ENCODE measurements at regions not wholly inside any gene's neighbourhood (a gene's known extent, or its start where the extent isn't known, plus 50 kb on each side); places are given as distances from the start of the nearest gene placed in this dataset.
A peak's percentile ranks its signal among the peaks of the same experiment; 100 is the strongest.

GRCh38 chr16:87127061-87127765, 190.0 kb downstream of the C16orf95 start:
- Histone ChIP-seq H3K79me2 (ENCODE audit: insufficient read depth, low read length) (no peaks in the 10 kb centered on the region), H3K27ac (ENCODE audit: low read depth, low read length) (peak overlapping the region; percentile 31), H3K4me3 (ENCODE audit: insufficient read depth, low read depth, low read length) (no peak overlapping the region), H3K36me3 (ENCODE audit: insufficient read depth, low read length) (no peaks in the 10 kb centered on the region), H3K27me3 (ENCODE audit: insufficient read depth, low read length) (no peaks in the 10 kb centered on the region), H3K4me1 (ENCODE audit: insufficient read depth, low read length) (peaks cover 38% of the 10 kb centered on the region), H3K9me3 (ENCODE audit: insufficient read depth, low read depth, low read length) (peaks cover 8% of the 10 kb centered on the region), H4K20me1 (ENCODE audit: insufficient read depth, low read length) (no peaks in the 10 kb centered on the region), H3K9ac (ENCODE audit: low read length) (peak overlapping the region; percentile 56), H3K4me2 (ENCODE audit: low read length) (peak overlapping the region; percentile 68), H2AFZ (ENCODE audit: low read depth, low read length) (peak overlapping the region; percentile 83)
- Mint-ChIP-seq H3K27me3 (ENCODE audit: low read depth, unreplicated experiment) (peaks cover 19% of the 10 kb centered on the region), H3K36me3 (ENCODE audit: low read depth, unreplicated experiment) (no peaks in the 10 kb centered on the region), H3K4me1 (ENCODE audit: low read depth, unreplicated experiment) (peaks cover 14% of the 10 kb centered on the region), H3K9me3 (ENCODE audit: unreplicated experiment) (peaks cover 2% of the 10 kb centered on the region), H3K4me3 (ENCODE audit: unreplicated experiment) (no peak overlapping the region), H3K27ac (ENCODE audit: unreplicated experiment) (no peak overlapping the region)
- TF ChIP-seq, protein P1, sequence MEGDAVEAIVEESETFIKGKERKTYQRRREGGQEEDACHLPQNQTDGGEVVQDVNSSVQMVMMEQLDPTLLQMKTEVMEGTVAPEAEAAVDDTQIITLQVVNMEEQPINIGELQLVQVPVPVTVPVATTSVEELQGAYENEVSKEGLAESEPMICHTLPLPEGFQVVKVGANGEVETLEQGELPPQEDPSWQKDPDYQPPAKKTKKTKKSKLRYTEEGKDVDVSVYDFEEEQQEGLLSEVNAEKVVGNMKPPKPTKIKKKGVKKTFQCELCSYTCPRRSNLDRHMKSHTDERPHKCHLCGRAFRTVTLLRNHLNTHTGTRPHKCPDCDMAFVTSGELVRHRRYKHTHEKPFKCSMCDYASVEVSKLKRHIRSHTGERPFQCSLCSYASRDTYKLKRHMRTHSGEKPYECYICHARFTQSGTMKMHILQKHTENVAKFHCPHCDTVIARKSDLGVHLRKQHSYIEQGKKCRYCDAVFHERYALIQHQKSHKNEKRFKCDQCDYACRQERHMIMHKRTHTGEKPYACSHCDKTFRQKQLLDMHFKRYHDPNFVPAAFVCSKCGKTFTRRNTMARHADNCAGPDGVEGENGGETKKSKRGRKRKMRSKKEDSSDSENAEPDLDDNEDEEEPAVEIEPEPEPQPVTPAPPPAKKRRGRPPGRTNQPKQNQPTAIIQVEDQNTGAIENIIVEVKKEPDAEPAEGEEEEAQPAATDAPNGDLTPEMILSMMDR (IDR thresholded peaks at IDR 0.05; ENCODE audit: insufficient read depth, low read depth, low read length): no peak
- no peak for TF ChIP-seq EZH2 (IDR thresholded peaks at IDR 0.05; ENCODE audit: insufficient read depth, low read length)
- no peak for FAIRE-seq
- peak; percentile 59 for DNase-seq (ENCODE audit: low read depth)

DNA sequence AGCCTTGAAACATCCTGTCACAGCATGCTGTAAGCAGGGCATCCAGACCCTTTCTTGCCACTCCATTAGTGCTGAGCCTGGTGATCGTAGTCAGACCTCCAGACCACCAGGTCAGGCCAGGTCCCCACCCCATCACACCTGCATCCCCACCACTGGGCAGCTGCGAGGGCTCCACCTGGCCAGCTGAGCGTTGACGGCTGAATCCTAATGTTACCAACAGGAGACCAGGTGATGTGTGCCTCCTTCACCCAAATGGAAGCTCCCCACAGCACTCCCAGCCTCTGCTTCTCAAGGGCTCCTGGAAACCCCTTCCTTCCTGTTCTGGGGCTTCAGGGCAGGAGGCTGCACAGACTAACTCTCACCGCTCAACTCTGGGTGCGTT, 189.4 kb downstream of the C16orf95 start:
- Mint-ChIP-seq H3K4me1 (ENCODE audit: low read depth, unreplicated experiment) (peaks cover 14% of the 10 kb centered on the region), H3K36me3 (ENCODE audit: low read depth, unreplicated experiment) (no peaks in the 10 kb centered on the region), H3K27ac (ENCODE audit: unreplicated experiment) (no peak overlapping the region), H3K4me3 (ENCODE audit: unreplicated experiment) (no peak overlapping the region), H3K27me3 (ENCODE audit: low read depth, unreplicated experiment) (peaks cover 23% of the 10 kb centered on the region), H3K9me3 (ENCODE audit: unreplicated experiment) (peaks cover 2% of the 10 kb centered on the region)
- no peak for TF ChIP-seq EZH2 (IDR thresholded peaks at IDR 0.05; ENCODE audit: insufficient read depth, low read length)
- TF ChIP-seq, protein P1 (IDR thresholded peaks at IDR 0.05; ENCODE audit: insufficient read depth, low read depth, low read length): no peak
- no peaks in the 10 kb centered on the region for H4K20me1 ChIP-seq (ENCODE audit: insufficient read depth, low read length)
- no peak overlapping the region for H3K4me3 ChIP-seq (ENCODE audit: insufficient read depth, low read depth, low read length)
- peaks cover 8% of the 10 kb centered on the region for H3K9me3 ChIP-seq (ENCODE audit: insufficient read depth, low read depth, low read length)
- H3K4me1 ChIP-seq (ENCODE audit: insufficient read depth, low read length): peaks cover 44% of the 10 kb centered on the region
- FAIRE-seq (no peak), DNase-seq (ENCODE audit: low read depth) (no peak)
- H3K36me3 ChIP-seq (ENCODE audit: insufficient read depth, low read length): no peaks in the 10 kb centered on the region
- H3K79me2 ChIP-seq (ENCODE audit: insufficient read depth, low read length): no peaks in the 10 kb centered on the region
- H3K9ac ChIP-seq (ENCODE audit: low read length): no peak overlapping the region
- peak overlapping the region; percentile 68 for H3K4me2 ChIP-seq (ENCODE audit: low read length)
- H2AFZ ChIP-seq (ENCODE audit: low read depth, low read length): peak overlapping the region; percentile 83
- no peaks in the 10 kb centered on the region for H3K27me3 ChIP-seq (ENCODE audit: insufficient read depth, low read length)
- no peak overlapping the region for H3K27ac ChIP-seq (ENCODE audit: low read depth, low read length)

- no peak for TF ChIP-seq EZH2 (IDR thresholded peaks at IDR 0.05; ENCODE audit: insufficient read depth, low read length)
- TF ChIP-seq, protein P1 (IDR thresholded peaks at IDR 0.05; ENCODE audit: insufficient read depth, low read depth, low read length): no peak
- H3K27me3 Mint-ChIP-seq (ENCODE audit: low read depth, unreplicated experiment): peaks cover 34% of the 10 kb centered on the region
- peak; percentile 53 for DNase-seq (ENCODE audit: low read depth)
- no peak overlapping the region for H3K9ac ChIP-seq (ENCODE audit: low read length)
- no peak overlapping the region for H3K4me3 ChIP-seq (ENCODE audit: insufficient read depth, low read depth, low read length)
- H3K27ac Mint-ChIP-seq (ENCODE audit: unreplicated experiment): no peak overlapping the region
- no peaks in the 10 kb centered on the region for H3K36me3 ChIP-seq (ENCODE audit: insufficient read depth, low read length)
- no peak overlapping the region for H3K4me3 Mint-ChIP-seq (ENCODE audit: unreplicated experiment)
- no peaks in the 10 kb centered on the region for H3K27me3 ChIP-seq (ENCODE audit: insufficient read depth, low read length)
- no peak overlapping the region for H2AFZ ChIP-seq (ENCODE audit: low read depth, low read length)
- H3K4me1 ChIP-seq (ENCODE audit: insufficient read depth, low read length): peaks cover 38% of the 10 kb centered on the region
- no peaks in the 10 kb centered on the region for H3K79me2 ChIP-seq (ENCODE audit: insufficient read depth, low read length)
- FAIRE-seq: no peak
- peaks cover 2% of the 10 kb centered on the region for H3K9me3 Mint-ChIP-seq (ENCODE audit: unreplicated experiment)
- peaks cover 4% of the 10 kb centered on the region for H3K36me3 Mint-ChIP-seq (ENCODE audit: low read depth, unreplicated experiment)
- H3K27ac ChIP-seq (ENCODE audit: low read depth, low read length): no peak overlapping the region
- peak overlapping the region; percentile 38 for H3K4me2 ChIP-seq (ENCODE audit: low read length)
- no peaks in the 10 kb centered on the region for H4K20me1 ChIP-seq (ENCODE audit: insufficient read depth, low read length)
- H3K9me3 ChIP-seq (ENCODE audit: insufficient read depth, low read depth, low read length): peaks cover 3% of the 10 kb centered on the region
- peaks cover 10% of the 10 kb centered on the region for H3K4me1 Mint-ChIP-seq (ENCODE audit: low read depth, unreplicated experiment)
Observed at GRCh38 chr16:87129771-87130170, 187.4 kb downstream of the C16orf95 start.

All from astrocyte (in vitro differentiated cells and primary cell).